Stimulated activated CD8-positive, alpha-beta memory T cell treated with anti-CD3 and anti-CD28 coated beads, Interleukin-4, amount 100 ng/mL, for 1 hour (primary cell): ENCODE measurements at regions not wholly inside any gene's neighbourhood (a gene's known extent, or its start where the extent isn't known, plus 50 kb on each side); places are given as distances from the start of the nearest gene placed in this dataset.

ENCODE experiments used
- DNase-seq, 2 donors: peaks; one replicate each; pipeline ENCODE4 v3.0.0-alpha.2; 2020; ENCODE audit warnings: low read depth in 2 of 2, low spot score in 1 of 2

GRCh38 chr2:111219285-111219684 is 98.6 kb downstream of the BCL2L11 start:
- no peak for DNase-seq

- no peak for DNase-seq
Observed at GRCh38 chr2:111219734-111220505, 99.2 kb downstream of the BCL2L11 start.

- DNase-seq, result no peak
Observed at GRCh38 chr2:111220962-111221361, 100.2 kb downstream of the BCL2L11 start.

- DNase-seq, result no peak
Observed at GRCh38 chr2:111221701-111222100, 101.0 kb downstream of the BCL2L11 start.

- DNase-seq, result no peak
Observed at GRCh38 chr2:111222204-111222866, 101.6 kb downstream of the BCL2L11 start.

GRCh38 chr2:111225856-111226255 is 105.1 kb downstream of the BCL2L11 start:
- DNase-seq, result no peak

GRCh38 chr2:111226876-111227700 is 106.4 kb downstream of the BCL2L11 start:
- no peak for DNase-seq

- no peak for DNase-seq
Observed at GRCh38 chr2:111227716-111228141, 107.0 kb downstream of the BCL2L11 start.

- DNase-seq, result no peak
Observed at GRCh38 chr2:111231532-111232252, 111.0 kb downstream of the BCL2L11 start.

- DNase-seq, result no peak
Observed at GRCh38 chr2:111235192-111236015, 114.7 kb downstream of the BCL2L11 start.

GRCh38 chr2:111236025-111236424 is 115.3 kb downstream of the BCL2L11 start:
- no peak for DNase-seq

- no peak for DNase-seq
Observed at GRCh38 chr2:111238296-111238695, 117.6 kb downstream of the BCL2L11 start.

GRCh38 chr2:111239107-111239506 is 118.4 kb downstream of the BCL2L11 start:
- DNase-seq, result no peak

GRCh38 chr2:111239581-111240249 is 119.0 kb downstream of the BCL2L11 start:
- no peak for DNase-seq

GRCh38 chr2:111243295-111243694 is 122.6 kb downstream of the BCL2L11 start:
- no peak for DNase-seq

GRCh38 chr2:111244864-111245263 is 124.2 kb downstream of the BCL2L11 start:
- no peak for DNase-seq

- DNase-seq, result no peak
Observed at GRCh38 chr2:111246620-111247061, 125.9 kb downstream of the BCL2L11 start.

- no peak for DNase-seq
Observed at GRCh38 chr2:111247491-111247890, 126.8 kb downstream of the BCL2L11 start.

- no peak for DNase-seq
Observed at GRCh38 chr2:111249806-111250205, 129.1 kb downstream of the BCL2L11 start.
